ENCODE measurements at regions not wholly inside any gene's neighbourhood (a gene's known extent, or its start where the extent isn't known, plus 50 kb on each side); places are given as distances from the start of the nearest gene placed in this dataset.

DNA sequence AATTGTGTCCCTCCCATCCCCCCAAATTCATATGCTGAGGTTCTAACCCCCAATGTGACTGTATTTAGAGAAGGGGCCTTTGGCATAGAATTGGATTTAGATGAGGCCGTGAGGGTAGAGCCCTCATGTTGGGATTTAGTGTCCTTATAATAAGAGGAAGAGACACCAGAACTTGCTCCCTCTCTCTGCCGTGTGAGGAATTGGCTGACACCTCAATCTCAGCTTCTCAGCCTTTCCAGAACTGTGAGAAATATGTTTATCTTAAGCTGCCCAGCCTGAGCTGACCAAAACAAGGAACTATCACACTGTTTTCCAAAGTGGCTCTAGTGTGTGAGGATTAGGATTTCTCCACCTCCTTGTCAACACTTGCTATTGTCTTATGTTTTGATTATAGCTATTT, 400.0 kb upstream of the FZD8 start:
- ChIA-PET POLR2A (no interaction called here), CTCF (no interaction called here), RAD21 (ENCODE audit: low non-redundant PET in 1 of 2, low total read pairs in 2 of 2, uncharacterized antibody in 2 of 2, unreplicated experiment in 2 of 2) (no interaction called here)
- H4K20me1 ChIP-seq (ENCODE audit: insufficient read depth), result no peaks in the 10 kb centered on the region
- no peak overlapping the region for H3K9ac ChIP-seq (ENCODE audit: low read length)
- ATAC-seq (no peak), DNase-seq (ENCODE audit: low read depth, low spot score) (no peak)
- intact Hi-C loops (cut with micrococcal nuclease), result no loop called here
- H3K9me3 ChIP-seq (ENCODE audit: control insufficient read depth in 1 of 2, insufficient read depth in 1 of 2, low read depth in 1 of 2, low read length in 2 of 2), result peaks cover 0 to 7% of the 10 kb centered on the region in 2 experiments; a peak in 2 of 4 replicates
- H3K4me1 ChIP-seq (ENCODE audit: control insufficient read depth in 1 of 2, insufficient read depth in 2 of 2, low read length in 2 of 2), result no peaks in the 10 kb centered on the region
- no peak overlapping the region for H2AFZ ChIP-seq (ENCODE audit: low read depth, low read length, poor library complexity, severe bottlenecking)
- no peak for TF ChIP-seq JUND (IDR thresholded peaks at IDR 0.05)
- TF ChIP-seq, protein P1, sequence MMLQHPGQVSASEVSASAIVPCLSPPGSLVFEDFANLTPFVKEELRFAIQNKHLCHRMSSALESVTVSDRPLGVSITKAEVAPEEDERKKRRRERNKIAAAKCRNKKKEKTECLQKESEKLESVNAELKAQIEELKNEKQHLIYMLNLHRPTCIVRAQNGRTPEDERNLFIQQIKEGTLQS (IDR thresholded peaks at IDR 0.05), result no peak
- TF ChIP-seq EGR1 (IDR thresholded peaks at IDR 0.05; ENCODE audit: low read depth), result no peak
- TF ChIP-seq SIN3A (IDR thresholded peaks at IDR 0.05; ENCODE audit: low read depth), result no peak
- TF ChIP-seq RAD21 (IDR thresholded peaks at IDR 0.05; ENCODE audit: low read depth), result no peak
- TF ChIP-seq, protein P2, sequence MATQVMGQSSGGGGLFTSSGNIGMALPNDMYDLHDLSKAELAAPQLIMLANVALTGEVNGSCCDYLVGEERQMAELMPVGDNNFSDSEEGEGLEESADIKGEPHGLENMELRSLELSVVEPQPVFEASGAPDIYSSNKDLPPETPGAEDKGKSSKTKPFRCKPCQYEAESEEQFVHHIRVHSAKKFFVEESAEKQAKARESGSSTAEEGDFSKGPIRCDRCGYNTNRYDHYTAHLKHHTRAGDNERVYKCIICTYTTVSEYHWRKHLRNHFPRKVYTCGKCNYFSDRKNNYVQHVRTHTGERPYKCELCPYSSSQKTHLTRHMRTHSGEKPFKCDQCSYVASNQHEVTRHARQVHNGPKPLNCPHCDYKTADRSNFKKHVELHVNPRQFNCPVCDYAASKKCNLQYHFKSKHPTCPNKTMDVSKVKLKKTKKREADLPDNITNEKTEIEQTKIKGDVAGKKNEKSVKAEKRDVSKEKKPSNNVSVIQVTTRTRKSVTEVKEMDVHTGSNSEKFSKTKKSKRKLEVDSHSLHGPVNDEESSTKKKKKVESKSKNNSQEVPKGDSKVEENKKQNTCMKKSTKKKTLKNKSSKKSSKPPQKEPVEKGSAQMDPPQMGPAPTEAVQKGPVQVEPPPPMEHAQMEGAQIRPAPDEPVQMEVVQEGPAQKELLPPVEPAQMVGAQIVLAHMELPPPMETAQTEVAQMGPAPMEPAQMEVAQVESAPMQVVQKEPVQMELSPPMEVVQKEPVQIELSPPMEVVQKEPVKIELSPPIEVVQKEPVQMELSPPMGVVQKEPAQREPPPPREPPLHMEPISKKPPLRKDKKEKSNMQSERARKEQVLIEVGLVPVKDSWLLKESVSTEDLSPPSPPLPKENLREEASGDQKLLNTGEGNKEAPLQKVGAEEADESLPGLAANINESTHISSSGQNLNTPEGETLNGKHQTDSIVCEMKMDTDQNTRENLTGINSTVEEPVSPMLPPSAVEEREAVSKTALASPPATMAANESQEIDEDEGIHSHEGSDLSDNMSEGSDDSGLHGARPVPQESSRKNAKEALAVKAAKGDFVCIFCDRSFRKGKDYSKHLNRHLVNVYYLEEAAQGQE (IDR thresholded peaks at IDR 0.05; ENCODE audit: low read depth), result no peak
- TF ChIP-seq ZBTB33 (IDR thresholded peaks at IDR 0.05; ENCODE audit: extremely low read depth, insufficient replicate concordance, low read length), result no peak
- no peak for TF ChIP-seq POLR2AphosphoS5 (IDR thresholded peaks at IDR 0.05; ENCODE audit: low read depth, low read length)
- TF ChIP-seq CEBPB (IDR thresholded peaks at IDR 0.05; ENCODE audit: low read depth), result no peak
- TF ChIP-seq YY1 (IDR thresholded peaks at IDR 0.05; ENCODE audit: extremely low read depth, insufficient replicate concordance, low read depth, low read length), result no peak
- no peak for TF ChIP-seq TCF7L2 (IDR thresholded peaks at IDR 0.05; ENCODE audit: borderline replicate concordance, extremely low read depth, insufficient read depth, insufficient read length)
- TF ChIP-seq ZFX (IDR thresholded peaks at IDR 0.05), result no peak
- no peak for TF ChIP-seq ELF1 (IDR thresholded peaks at IDR 0.05; ENCODE audit: borderline replicate concordance, low read depth)
- H3K79me2 ChIP-seq (ENCODE audit: insufficient read depth, low read length), result no peaks in the 10 kb centered on the region
- no peak overlapping the region for H3K4me3 ChIP-seq (replicated peaks in 1 of 2; ENCODE audit: low read depth in 1 of 2, low read length in 2 of 2)
- H3K4me2 ChIP-seq (ENCODE audit: low read length), result no peak overlapping the region
- no TSS peak for BruUV-seq (replicated peaks)
- no peaks in the 10 kb centered on the region for H3K9me2 ChIP-seq (ENCODE audit: insufficient read depth)
- no peaks in the 10 kb centered on the region for H3K27me3 ChIP-seq (ENCODE audit: insufficient read depth, low read length)
- H3K36me3 ChIP-seq (ENCODE audit: control insufficient read depth in 1 of 2, insufficient read depth in 2 of 2, low read length in 2 of 2), result no peaks in the 10 kb centered on the region
- no peak overlapping the region for H3K27ac ChIP-seq (ENCODE audit: low read depth, low read length)
